IPS-NIHi7 (cell line): ENCODE measurements at regions not wholly inside any gene's neighbourhood (a gene's known extent, or its start where the extent isn't known, plus 50 kb on each side); places are given as distances from the start of the nearest gene placed in this dataset.
"Not testable (repeated sequence)": the region's sequence is repeated elsewhere in the genome, so short reads cannot be mapped to it uniquely, and the experiment has no call there.

ENCODE experiments used
- DNase-seq: peaks from one replicate; pipeline ENCODE4 v3.0.0; 2012; ENCODE audit warnings: mixed read lengths; ENCODE audit errors: extremely low spot score

GRCh38 chr10:15430969-15431771, 60.1 kb upstream of the FAM171A1 start:
- no peak for DNase-seq

- no peak for DNase-seq
Observed at GRCh38 chr10:15428681-15429080, 57.6 kb upstream of the FAM171A1 start.

GRCh38 chr10:15427843-15428414, 56.8 kb upstream of the FAM171A1 start:
- no peak for DNase-seq

- DNase-seq: no peak
Observed at GRCh38 chr10:15426558-15426957, 55.5 kb upstream of the FAM171A1 start.

- DNase-seq: no peak
Observed at GRCh38 chr10:15426115-15426514, 55.0 kb upstream of the FAM171A1 start.

GRCh38 chr10:15421875-15422274, 50.8 kb upstream of the FAM171A1 start:
- not testable (repeated sequence) for DNase-seq
